ENCODE measurements at regions not wholly inside any gene's neighbourhood (a gene's known extent, or its start where the extent isn't known, plus 50 kb on each side); places are given as distances from the start of the nearest gene placed in this dataset.
A peak's percentile ranks its signal among the peaks of the same experiment; 100 is the strongest.

DNA sequence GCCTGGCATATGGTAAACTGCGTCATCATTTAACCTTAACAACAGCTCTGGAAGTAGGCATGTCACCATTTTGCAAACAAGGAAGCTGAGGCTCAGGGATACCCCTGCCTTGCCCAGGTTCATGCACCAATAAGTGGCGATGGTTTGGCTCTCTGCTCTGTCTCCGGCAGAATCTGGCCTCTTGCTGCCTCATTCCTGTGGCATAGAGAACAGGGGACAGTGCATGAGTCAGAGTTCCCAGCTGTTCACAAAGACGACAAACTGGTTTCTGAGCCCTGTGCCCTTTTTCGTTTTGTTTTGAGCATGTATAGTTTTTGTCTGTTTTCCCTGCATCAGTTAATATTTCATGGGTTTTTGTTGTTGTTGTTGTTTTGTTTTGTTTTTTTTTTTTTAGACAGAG is 236.8 kb downstream of the OPA1 start:
- no peak for DNase-seq

DNA sequence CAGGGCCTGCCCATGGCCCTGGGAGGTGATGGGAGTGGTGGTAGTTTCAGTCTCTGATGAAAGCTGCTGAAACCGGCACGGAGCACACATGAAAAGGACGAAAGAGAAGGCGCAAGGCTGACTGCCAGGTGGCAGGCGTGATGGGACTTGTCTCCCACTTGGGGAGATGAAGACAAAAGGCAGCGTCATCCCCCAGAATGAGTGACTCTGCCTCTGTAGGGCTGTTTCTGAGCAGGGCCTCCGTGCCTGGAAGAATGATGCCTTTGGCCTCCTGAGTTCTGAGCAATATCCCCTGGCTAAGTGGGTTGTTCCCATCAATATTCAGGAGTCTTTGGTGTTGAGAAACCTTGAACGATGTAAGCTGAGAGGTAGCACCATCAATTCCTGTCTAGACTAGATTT is 237.8 kb downstream of the OPA1 start:
- no peak for DNase-seq

DNA sequence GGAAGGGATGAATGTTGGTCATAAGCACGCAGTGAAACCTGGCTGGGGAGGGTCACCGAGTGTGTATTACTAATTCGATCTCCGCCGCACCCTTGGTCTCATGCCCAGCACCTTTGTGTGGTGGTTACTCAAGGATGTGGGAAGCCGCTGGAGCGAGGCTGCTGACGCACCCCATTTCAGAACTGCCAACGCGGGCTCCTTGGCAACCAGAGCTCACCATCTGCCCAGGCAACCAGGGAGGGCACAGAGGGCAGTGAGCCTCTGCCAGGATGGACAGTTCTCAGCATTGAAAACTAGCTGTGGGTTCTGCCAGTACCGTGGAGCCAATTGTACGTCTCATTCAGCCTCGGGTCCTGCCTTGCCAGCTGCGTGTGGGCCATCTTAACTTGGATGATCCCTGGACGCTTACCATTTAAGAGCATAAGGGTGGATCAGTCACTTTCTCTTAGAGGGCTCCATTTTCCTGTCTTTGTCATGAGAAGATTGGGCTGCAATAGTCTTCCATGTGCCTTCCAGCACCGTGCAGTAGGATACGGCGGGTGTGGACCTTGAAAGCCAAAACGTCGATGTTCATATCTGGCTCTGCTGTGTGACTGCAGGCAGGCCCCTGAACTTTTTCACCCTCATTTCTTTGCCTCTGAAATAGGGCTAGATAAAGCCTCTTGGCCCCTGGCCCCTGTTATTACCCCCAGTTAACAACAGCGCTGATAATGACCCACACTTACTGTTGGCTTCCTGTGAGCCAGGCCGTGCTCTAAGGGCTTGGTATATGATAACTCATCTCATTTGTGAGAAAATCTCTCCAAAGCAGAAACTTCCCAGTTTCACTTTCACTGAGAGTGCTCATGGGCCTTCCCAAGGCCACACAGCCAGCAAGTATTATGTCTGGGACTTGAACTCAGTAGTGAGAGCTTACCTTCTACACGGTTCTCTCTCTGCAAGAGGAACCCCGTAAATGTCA is 238.8 kb downstream of the OPA1 start:
- peak; percentile 7 for DNase-seq

DNA sequence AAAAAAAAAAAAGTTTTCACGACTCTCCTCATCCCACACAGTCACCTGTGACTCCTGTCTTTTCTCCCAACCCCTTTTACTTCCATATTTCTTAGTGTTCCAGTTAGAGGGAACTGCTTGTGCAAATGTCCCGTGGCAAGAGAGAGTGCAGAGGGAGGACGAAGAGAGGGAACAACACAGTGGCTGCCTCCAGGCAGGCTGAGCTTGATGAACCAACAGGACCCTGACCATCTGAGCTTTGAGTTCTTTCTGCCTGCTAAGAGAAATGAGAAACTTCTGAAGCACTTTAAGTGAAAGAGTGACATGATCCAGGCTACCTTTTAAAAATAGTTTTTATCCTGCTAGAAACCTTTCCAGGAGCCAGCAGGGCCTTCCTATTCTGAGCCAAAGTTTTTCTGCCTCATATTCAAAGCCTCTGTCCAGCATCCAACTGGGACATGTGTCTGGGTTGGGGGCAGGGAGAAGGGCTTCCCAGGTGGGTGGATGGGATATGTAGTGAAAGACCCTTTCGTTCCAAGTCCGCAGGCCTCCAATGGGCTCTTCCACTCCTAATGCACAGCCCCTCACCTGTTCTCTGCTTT is 239.9 kb downstream of the OPA1 start:
- DNase-seq = no peak

DNA sequence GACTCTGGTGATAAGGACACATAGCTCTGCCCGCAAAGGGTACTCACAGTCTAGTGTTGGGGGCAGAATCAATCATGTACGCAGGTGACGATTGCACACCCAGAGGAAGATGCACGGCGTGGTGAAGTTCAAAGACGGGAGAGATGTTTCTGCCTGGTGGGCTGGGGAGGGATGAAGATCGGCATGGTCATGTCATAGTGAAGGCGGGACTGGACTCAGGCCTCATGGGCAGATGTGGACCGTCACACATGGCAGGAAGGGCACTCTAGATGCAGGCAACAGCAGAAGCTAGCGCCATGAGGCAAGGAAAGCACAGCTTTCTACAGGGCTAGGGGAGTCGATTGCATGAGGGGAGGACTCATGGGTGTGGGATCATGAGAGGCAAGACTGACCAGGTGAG is 240.6 kb downstream of the OPA1 start:
- no peak for DNase-seq

DNA sequence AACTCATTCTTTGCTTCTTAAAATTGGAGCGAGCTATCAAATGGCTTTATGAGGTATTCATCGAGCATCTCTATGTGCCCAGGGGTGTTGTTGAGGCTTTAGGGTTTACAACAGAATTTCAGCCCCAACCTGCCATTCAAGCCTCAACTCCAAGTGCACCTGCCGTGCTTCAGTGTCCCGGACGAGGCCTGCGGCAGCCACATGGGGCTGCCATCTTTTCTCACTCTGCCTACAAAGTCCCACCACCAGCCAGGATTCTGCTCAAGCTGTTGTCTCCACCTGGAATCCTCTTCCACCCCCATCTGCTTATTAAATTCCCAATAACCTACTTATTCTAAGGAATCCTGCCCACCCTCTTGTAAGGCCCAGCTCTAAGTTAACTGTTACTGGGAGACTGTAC is 242.4 kb downstream of the OPA1 start:
- DNase-seq = no peak

DNA sequence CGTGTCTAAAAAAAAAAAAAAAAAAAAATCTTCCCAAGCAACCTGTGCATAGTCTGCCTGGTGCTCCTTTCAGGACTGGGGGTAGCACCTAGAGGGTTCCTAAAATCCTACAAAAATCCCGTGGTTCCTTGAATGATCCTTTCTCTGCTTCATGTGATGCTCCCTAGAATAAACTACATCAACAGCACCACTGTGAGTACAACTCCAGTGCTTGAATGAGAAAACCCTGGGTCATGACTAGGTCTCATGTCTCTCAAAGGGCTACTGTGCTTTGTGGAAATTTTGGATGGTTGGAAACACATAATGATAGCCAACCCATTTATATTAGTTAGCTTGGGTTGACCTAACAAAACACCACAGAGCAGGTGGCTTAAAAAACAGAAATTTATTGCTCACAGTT is 243.5 kb downstream of the OPA1 start:
- DNase-seq = no peak

DNA sequence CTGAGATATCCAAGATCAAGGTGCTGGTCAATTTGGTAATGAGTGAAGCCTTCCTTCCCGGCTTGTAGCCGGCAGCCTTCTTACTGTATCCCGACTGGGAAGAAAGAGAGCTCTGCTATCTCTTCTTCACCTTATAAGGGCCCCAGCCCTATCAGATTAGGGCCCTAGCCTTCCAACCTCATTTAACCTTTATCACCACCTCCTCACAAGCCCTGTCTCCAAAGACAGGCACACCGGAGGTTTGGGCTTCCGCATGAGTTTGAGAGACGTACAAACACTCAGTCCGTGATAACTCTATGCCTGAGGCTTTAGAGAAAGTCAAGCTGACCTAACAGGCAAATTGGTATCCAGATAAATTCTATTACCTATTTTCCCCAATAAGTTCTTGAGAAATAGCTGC is 243.9 kb downstream of the OPA1 start:
- DNase-seq = no peak

DNA sequence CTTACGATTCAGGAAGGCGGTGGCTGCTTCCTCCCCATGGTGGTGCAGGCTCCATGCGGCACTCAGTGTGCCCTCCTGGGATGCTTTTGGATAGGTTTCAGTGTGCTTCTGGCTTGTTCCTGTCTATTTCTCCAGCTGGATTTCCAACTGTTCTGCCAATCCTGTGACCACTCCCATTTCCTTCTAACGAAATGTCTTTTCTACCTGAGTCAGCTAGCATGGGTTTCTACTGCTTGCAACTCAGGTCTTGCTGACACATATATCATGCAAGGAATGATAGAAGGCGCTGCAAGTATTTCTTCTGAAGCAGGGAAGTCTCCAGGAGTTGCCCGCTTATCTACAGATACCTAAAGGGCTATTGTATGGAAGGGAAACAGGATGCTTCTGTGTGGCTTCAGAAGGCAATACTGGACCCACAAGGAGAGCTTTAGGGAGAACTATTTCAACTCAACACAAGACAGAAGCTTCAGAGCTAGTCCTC is 244.4 kb downstream of the OPA1 start:
- no peak for DNase-seq

DNA sequence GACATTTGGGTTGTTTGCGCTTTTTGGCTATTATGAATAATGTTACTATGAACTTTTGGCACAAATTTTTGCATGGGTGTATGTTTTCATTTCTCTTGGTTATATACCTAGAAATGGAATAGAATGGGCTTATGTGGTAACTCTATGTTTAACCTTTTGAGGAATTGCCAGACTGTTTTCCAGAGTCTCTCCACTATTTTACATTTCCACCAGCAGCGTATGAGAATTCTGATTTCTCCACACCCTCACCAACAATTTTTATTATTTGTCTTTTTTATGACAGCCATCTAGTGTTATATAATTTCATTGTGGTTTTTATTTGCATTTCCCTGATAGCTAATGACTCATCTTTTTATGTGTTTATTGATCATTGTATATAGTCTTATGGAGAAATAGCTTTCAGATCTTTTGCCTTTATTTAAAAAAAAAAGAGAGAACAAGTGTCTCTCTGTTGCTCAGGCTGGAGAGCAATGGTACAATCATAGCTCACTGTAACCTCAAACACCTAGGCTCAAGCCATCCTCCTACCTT is 247.2 kb downstream of the OPA1 start:
- no peak for DNase-seq

DNA sequence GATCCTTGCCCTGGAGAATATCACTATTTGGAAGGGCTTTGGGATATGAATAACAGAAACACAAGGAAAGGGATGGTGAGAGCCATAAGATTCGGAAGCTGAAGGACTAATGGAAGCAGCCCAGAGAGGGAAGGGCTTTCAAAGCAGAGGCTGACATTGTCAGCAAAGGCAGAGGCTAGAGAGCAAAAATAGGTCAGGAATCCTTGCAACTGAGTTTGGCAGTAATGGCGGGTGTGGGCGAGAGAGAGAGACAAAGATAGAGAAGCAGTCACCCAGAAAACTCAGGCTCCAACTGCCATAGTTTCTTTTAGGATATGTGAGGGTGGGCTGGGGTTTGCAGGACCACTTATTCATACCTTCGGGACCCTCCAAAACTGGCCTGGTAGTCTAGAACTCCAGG is 248.6 kb downstream of the OPA1 start:
- DNase-seq = no peak

DNA sequence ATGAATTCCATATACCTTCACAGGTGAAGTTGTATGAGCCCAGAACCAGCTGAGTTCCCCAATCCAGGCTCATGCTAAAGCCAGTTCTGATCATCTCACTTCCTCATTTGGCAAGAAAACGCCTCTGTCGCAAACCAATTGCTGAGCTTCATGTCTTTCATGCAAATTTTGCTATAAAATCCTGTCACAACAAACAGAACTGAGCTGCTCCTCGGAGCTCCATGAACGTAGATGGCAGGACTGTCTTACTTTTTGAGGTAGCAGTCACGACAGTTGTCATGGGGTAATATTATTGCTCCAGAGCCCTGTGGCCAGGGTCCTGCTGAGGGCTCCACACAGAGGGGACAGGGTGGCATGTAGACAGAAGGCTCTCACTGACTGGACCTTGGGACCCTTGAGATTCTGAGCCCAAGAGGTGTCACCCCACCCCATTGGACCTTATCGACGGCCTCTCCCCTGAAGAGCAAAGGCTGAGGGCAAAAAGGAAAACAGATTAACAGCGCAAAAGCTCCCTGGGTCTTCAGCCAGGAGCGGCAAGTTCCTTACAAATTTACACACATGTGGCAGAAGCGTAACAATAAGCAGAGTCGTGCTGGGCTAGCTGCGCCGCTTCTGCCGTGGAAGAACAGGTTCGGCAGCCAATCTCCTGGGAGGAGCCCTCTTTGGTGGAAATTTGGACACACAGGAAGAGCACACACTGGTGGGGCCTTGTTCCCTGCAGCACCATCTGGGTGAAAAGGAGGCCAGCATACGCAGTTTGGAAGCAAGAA is 249.2 kb downstream of the OPA1 start:
- peak; percentile 60 for DNase-seq

DNA sequence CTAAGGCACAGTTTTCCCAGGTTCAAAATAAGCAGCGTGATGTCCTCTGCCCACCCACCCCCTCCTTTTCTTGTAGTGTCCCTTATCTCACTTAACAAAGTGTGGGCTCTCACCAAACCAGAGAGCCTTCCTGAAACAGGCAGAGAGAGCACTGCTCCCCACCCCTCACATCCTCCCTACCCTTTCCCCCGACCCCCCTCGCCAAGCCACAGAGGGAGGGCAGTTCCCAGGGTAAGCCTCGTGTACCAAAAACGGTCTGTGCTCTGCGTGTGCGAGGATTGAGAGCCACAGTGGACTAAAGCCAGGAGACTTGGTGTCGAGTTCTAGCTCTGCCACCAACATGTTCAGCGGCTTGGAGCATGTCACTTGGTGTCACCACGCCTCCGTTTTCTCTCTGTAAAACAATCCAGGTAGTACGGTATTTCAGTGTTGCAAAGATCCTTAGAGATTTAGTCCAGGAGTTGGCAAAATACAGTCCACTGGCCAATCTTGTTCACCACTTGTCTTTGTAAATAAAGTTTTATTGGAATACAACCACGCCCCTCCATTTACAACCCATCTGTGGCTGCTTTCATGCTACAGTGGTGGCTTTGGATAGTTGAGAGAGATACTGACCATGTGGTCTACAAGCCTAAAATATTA is 249.9 kb downstream of the OPA1 start:
- no peak for DNase-seq

DNA sequence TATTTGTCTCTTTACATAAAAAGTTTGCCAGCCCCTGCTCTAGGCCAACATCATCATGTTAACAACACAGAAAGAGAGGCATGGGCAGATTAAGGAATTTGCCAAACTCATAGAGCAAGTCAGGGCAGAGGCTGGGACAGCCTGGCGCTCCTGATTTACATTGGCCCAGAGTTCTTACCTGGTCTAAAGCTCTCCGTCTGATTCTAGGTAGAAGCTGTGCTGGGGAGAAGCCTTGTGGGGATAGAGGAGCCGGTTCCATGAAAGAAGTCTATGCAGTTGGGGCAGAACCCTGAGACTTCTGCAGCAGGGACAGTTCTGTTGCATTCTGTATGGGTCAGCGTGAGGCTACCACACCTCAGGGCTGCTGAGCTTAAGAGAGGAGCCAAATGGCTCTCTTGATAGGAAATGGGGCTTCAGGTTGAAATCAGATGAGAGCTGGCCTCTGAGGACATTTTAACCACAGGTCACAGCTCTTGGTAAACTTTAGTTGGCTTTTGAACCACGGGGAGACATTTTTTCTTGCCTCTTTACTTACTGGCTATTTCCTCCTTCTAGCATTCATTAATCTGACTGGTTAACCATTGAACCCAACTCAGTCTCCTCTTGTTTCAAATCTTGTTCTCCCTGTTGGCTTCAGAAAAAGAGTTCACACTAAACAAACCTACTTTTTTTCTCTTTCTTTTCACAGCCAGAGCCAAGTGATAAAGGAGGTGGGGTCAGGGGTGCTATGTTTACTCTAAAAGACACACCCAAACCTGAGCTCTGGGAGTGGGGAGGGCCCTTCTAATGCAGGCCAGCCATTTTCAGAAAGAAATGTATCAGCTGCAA is 250.7 kb downstream of the OPA1 start:
- no peak for DNase-seq

DNA sequence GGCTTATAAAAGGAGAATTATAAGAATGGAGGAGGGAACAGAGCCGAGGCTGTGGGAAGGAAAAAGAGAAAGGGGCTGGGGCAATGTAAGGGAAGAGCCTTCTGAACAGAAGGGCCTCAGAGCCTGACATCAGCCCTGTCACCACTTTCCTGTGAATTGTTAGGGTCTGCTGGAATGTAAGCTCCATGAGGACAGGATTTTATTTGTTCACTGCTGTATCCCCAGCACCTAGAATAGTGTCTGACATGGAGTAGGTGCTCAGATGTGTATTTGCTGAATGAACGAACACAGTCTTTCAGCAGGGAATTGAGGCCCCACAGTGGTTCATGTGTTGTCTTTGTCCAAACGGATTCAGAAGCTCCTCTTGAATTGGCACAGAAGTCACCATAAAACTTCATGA is 251.5 kb downstream of the OPA1 start:
- DNase-seq = no peak

DNA sequence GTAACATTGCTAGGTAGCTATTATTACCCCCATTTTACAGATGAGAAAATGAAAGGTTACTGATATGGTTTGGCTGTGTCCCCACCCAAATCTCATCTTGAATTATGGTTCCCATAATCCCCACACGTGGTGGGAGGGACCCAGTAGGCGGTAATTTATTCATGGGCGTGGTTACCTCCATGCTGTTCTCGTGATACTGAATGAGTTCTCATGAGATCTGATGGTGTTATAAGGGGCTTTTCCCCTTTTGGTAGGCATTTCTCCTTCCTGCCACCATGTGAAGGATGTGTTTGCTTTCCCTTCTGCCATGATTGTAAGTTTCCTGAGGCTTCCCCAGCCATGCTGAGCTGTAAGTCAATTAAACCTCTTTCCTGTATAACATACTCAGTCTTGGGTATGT is 252.1 kb downstream of the OPA1 start:
- DNase-seq = no peak

DNA sequence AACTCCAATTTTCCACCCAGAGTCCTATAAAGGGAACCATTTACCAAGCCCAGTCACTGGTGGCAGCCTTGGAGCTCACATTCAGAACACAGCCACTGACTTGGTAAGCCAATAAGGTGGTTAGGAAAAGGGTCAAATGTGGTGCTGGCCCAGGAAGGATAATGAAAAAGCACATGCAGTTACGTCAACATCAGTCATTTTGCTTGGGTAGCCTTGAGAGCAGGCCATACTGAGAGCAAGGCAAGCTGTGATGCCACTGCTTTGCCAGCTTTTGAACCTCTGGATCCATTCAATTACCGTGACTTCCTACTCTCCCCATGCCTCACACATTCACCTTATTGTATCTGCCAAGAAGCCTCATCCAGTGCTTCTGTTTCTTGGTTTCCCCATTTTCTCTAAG is 253.6 kb downstream of the OPA1 start:
- no peak for DNase-seq

DNA sequence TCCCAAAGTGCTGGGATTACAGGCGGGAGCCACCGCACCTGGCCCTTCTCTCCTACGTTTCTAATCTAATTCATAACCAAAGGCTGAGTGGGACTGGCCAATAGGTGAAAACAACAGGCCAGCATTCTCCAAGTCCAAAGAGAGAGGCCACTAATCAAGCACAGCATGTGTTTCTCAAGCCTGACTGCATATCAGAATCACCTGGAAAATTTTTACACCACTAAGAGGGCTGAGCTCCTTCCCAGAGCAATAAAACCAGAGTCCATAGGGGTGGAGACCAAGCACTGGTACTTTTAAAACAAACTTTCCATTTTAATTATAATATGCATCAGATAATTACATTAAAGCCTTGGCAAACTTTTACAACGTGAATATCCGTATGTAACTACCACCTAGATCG is 254.4 kb downstream of the OPA1 start:
- DNase-seq = no peak

DNA sequence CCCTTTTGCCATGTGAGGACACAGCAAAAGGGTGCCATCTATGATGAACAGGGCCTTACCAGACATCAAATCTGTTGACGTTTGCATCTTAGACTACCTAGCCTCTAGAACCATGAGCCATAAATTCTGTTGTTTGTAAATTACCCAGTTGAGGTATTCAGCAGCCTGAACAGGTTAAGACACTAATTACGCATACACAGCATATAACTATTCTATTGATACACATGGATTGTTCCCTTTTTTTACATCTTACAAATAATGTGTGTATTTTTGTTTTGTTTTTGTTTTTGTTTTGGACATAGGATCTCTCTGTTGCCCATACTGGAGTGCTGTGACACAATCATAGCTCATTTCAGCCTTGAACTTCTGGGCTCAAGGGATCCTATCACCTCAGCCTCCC is 255.5 kb downstream of the OPA1 start:
- DNase-seq = no peak

DNA sequence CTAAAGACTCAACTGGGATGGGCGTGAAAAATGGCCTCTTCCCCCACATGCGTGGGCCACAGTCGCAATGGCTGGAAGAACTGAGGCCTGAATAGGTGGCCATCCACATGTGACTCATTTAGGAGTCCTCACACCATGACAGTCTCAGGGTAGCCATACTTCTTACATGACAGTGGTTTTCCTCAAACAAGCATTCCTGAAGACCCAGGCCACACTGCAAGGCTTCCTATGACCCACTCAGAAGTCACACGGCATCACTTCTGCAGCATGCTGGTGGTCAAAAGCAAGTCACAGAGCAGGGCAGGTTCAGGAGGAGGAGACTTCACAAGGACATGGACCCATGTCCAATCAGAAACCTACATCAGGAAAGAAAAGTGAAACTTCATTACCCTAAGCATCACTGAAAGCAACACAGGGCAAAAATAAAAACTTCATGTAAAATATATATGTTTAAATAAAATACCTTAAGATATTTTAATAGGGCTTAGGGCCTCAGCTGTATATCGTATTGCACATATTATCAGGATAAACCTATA is 257.1 kb downstream of the OPA1 start:
- no peak for DNase-seq

DNA sequence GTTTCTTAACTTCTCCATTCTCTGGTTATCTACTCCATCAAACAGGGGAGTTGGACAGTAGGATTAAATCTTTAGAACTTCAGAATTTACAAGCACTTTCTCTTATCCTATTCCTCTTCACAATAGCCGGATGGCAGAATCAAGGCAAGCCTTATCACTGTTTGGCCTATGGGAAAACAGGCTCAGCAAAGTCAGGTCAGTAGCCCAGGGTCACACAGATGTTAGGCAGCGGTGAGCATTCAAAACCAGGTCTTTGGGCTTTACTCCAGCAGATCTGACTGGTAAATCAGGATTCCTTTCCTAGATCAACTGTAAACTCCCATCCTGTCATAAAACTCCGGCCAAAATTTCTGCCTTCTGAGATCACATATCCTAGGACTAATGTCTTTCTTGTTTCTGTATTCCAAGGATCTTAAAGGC is 258.4 kb downstream of the OPA1 start:
- DNase-seq = no peak

All from CD4-positive, alpha-beta T cell treated with Interferon gamma for 1 hour (primary cell).